Loucy (cell line): ENCODE measurements at regions not wholly inside any gene's neighbourhood (a gene's known extent, or its start where the extent isn't known, plus 50 kb on each side); places are given as distances from the start of the nearest gene placed in this dataset.

ENCODE experiments used
- EZH2phosphoT487 ChIP-seq: fragments of 200-600 bp; IDR thresholded peaks from 2 replicates; pipeline ENCODE4 v1.6.1; 2018; ENCODE audit warnings: antibody characterized with exemption, mild to moderate bottlenecking, moderate library complexity, borderline replicate concordance
- TF ChIP-seq, protein P1 (sequence below): fragments of 200-600 bp; sonication (generic); conservative IDR thresholded peaks from 2 replicates; pipeline ENCODE4 v1.5.1; 2014; ENCODE audit warnings: mild to moderate bottlenecking, antibody characterized with exemption, low read length

DNA sequence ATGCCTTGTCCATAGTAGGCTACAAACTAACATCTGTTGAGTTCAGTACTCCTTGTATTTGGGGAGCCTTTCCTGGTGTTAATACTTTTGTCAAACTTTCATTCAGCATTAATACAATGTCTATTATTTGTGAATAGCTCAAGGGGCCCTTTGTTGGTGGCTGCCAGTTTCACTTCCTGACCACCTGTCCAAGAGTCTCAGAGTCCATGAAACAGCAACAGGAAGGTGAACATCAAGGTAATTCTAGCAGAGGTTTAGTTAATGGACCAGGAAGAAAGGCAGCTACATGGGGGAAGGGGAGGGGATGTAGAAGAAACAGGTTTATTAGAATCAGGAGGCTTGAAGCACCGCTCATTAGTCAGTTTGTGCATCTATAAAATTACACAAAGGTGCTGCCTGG is 386.9 kb downstream of the PDCD6IP start:
- TF ChIP-seq, protein P1, sequence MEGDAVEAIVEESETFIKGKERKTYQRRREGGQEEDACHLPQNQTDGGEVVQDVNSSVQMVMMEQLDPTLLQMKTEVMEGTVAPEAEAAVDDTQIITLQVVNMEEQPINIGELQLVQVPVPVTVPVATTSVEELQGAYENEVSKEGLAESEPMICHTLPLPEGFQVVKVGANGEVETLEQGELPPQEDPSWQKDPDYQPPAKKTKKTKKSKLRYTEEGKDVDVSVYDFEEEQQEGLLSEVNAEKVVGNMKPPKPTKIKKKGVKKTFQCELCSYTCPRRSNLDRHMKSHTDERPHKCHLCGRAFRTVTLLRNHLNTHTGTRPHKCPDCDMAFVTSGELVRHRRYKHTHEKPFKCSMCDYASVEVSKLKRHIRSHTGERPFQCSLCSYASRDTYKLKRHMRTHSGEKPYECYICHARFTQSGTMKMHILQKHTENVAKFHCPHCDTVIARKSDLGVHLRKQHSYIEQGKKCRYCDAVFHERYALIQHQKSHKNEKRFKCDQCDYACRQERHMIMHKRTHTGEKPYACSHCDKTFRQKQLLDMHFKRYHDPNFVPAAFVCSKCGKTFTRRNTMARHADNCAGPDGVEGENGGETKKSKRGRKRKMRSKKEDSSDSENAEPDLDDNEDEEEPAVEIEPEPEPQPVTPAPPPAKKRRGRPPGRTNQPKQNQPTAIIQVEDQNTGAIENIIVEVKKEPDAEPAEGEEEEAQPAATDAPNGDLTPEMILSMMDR: no peak
- TF ChIP-seq EZH2phosphoT487: no peak
